Testis (tissue), 2 donors: ENCODE measurements at regions not wholly inside any gene's neighbourhood (a gene's known extent, or its start where the extent isn't known, plus 50 kb on each side); places are given as distances from the start of the nearest gene placed in this dataset.

ENCODE experiments used
- DNase-seq: peaks from one replicate; pipeline ENCODE4 v3.0.0-alpha.2; 2019
- H3K27ac ChIP-seq, 2 donors: fragments of 200-600 bp; sonication (generic); one replicate each; pipeline ENCODE4 v1.5.1; 2019
- H3K27me3 ChIP-seq: fragments of 200-600 bp; sonication (generic); one replicate; pipeline ENCODE4 v1.5.1; 2019
- H3K36me3 ChIP-seq: fragments of 200-600 bp; sonication (generic); one replicate; pipeline ENCODE4 v1.5.1; 2017; ENCODE audit warnings: low read depth; ENCODE audit errors: missing control alignments
- H3K4me1 ChIP-seq: fragments of 200-600 bp; sonication (generic); one replicate; pipeline ENCODE4 v1.5.1; 2019
- H3K4me3 ChIP-seq, 2 donors: fragments of 200-600 bp; sonication (generic); one replicate each; pipeline ENCODE4 v1.5.1; 2017 to 2019
- H3K9me3 ChIP-seq: fragments of 200-600 bp; sonication (generic); one replicate; pipeline ENCODE4 v1.5.1; 2017
- CTCF ChIP-seq, 3 experiments: fragments of 450-650 bp in 2 of 3; fragments of 200-600 bp in 1 of 3; sonication (generic) in 1 of 3; IDR thresholded peaks; one replicate each; pipeline ENCODE4 v1.5.1; 2016 to 2019; ENCODE audit warnings: antibody characterized with exemption in 3 of 3, mild to moderate bottlenecking in 2 of 3, moderate library complexity in 1 of 3
- POLR2A ChIP-seq: fragments of 450-650 bp; IDR thresholded peaks from one replicate; pipeline ENCODE4 v1.6.1; 2017; ENCODE audit warnings: antibody characterized with exemption, mild to moderate bottlenecking, moderate library complexity
- WGBS, 2 donors: methylation state at CpG; one replicate each; pipeline ENCODE4 v1.1.5; 2018; 5-methylcytosine and 5-hydroxymethylcytosine counted together
- intact Hi-C: fragments of 100-400 bp; cut with DNase I; formaldehyde crosslinking; loops from one replicate; pipeline ENCODE4 v1.15.1; 2023; ENCODE audit warnings: low total_unique reads

- intact Hi-C loops, result no loop called here
- Histone ChIP-seq H3K36me3 (no peaks in the 10 kb centered on the region), H3K27me3 (no peaks in the 10 kb centered on the region), H3K27ac (no peak overlapping the region), H3K4me3 (no peak overlapping the region), H3K9me3 (no peaks in the 10 kb centered on the region), H3K4me1 (peaks cover 12% of the 10 kb centered on the region)
- no peak for TF ChIP-seq CTCF (IDR thresholded peaks at IDR 0.05)
- TF ChIP-seq POLR2A, result no peak
- WGBS, 2 donors, result 70 to 73% methylated on average over 9 of the region's 9 CpGs
- no peak for DNase-seq
These were observed 120.7 kb upstream of the C14orf180 start for GRCh38 chr14:104458845-104459244.

- no peaks in the 10 kb centered on the region for H3K9me3 ChIP-seq
- H3K4me3 ChIP-seq, result peak overlapping the region; percentile 21 to 48
- intact Hi-C loops, result no loop called here
- peak; percentile 79 for DNase-seq
- no peaks in the 10 kb centered on the region for H3K27me3 ChIP-seq
- no peak for TF ChIP-seq CTCF (IDR thresholded peaks at IDR 0.05)
- TF ChIP-seq POLR2A, result no peak
- no peaks in the 10 kb centered on the region for H3K36me3 ChIP-seq
- H3K4me1 ChIP-seq, result peaks cover 12% of the 10 kb centered on the region
- H3K27ac ChIP-seq, result no peak overlapping the region
- 9 to 11% methylated on average over 33 to 42 of the region's 47 CpGs for WGBS, 2 donors
These were observed 118.5 kb upstream of the C14orf180 start for GRCh38 chr14:104460791-104461651.

- Histone ChIP-seq H3K4me3 (peak overlapping the region; percentile 15 to 48), H3K9me3 (no peaks in the 10 kb centered on the region), H3K36me3 (no peaks in the 10 kb centered on the region), H3K27me3 (no peaks in the 10 kb centered on the region), H3K4me1 (peaks cover 12% of the 10 kb centered on the region), H3K27ac (no peak overlapping the region)
- TF ChIP-seq POLR2A (no peak), CTCF (IDR thresholded peaks at IDR 0.05) (no peak)
- peak; percentile 38 for DNase-seq
- intact Hi-C loops, result no loop called here
- 3 to 4% methylated on average over 22 to 60 of the region's 66 CpGs for WGBS, 2 donors
These were observed 117.7 kb upstream of the C14orf180 start for GRCh38 chr14:104461676-104462449.

GRCh38 chr14:104462651-104463630, 116.6 kb upstream of the C14orf180 start:
- no peaks in the 10 kb centered on the region for H3K36me3 ChIP-seq
- no peak for TF ChIP-seq POLR2A
- no peak for TF ChIP-seq CTCF (IDR thresholded peaks at IDR 0.05)
- no peaks in the 10 kb centered on the region for H3K9me3 ChIP-seq
- no peak overlapping the region for H3K4me3 ChIP-seq
- intact Hi-C loops, result no loop called here
- H3K4me1 ChIP-seq, result peaks cover 12% of the 10 kb centered on the region
- 82 to 86% methylated on average over 16 of the region's 16 CpGs for WGBS, 2 donors
- H3K27ac ChIP-seq, result no peak overlapping the region
- DNase-seq, result no peak
- H3K27me3 ChIP-seq, result no peaks in the 10 kb centered on the region
